ES-I3 (cell line): ENCODE measurements at regions not wholly inside any gene's neighbourhood (a gene's known extent, or its start where the extent isn't known, plus 50 kb on each side); places are given as distances from the start of the nearest gene placed in this dataset.
"Not testable (repeated sequence)": the region's sequence is repeated elsewhere in the genome, so short reads cannot be mapped to it uniquely, and the experiment has no call there.

Source experiments
- H3K36me3 ChIP-seq: 2 replicates; pipeline ENCODE4 v1.6.1; 2013; ENCODE audit warnings: mild to moderate bottlenecking, low read length, control low read depth, moderate library complexity; ENCODE audit not compliant: insufficient read depth
- H3K4me1 ChIP-seq: 2 replicates; pipeline ENCODE4 v1.6.1; 2013; ENCODE audit warnings: mild to moderate bottlenecking, control low read depth, low read length; ENCODE audit not compliant: insufficient read depth
- H3K9ac ChIP-seq: 2 replicates; pipeline ENCODE4 v1.6.1; 2013; ENCODE audit warnings: low read depth, mild to moderate bottlenecking, low read length, moderate library complexity
- H3K9me3 ChIP-seq: 2 replicates; pipeline ENCODE4 v1.6.1; 2013; ENCODE audit warnings: mild to moderate bottlenecking, low read length, moderate library complexity; ENCODE audit not compliant: control insufficient read depth, insufficient read depth

- H3K36me3 ChIP-seq = no peaks in the 10 kb centered on the region
- no peaks in the 10 kb centered on the region for H3K4me1 ChIP-seq
Observed at GRCh38 chr19:29056535-29056934, 156.4 kb downstream of the UQCRFS1 start.

GRCh38 chr19:29054886-29055675, 157.9 kb downstream of the UQCRFS1 start:
- no peaks in the 10 kb centered on the region for H3K4me1 ChIP-seq
- H3K9me3 ChIP-seq = no peaks in the 10 kb centered on the region
- no peaks in the 10 kb centered on the region for H3K36me3 ChIP-seq
- H3K9ac ChIP-seq = no peak overlapping the region

More at GRCh38 chr19:29056535-29056934, 156.4 kb downstream of the UQCRFS1 start:
- H3K9ac ChIP-seq = no peak overlapping the region
- H3K9me3 ChIP-seq = no peaks in the 10 kb centered on the region

GRCh38 chr19:29048873-29049272, 164.1 kb downstream of the UQCRFS1 start:
- no peaks in the 10 kb centered on the region for H3K36me3 ChIP-seq
- H3K4me1 ChIP-seq = no peaks in the 10 kb centered on the region
- H3K9ac ChIP-seq = no peak overlapping the region
- H3K9me3 ChIP-seq = no peaks in the 10 kb centered on the region

GRCh38 chr19:29045679-29046254, 167.2 kb downstream of the UQCRFS1 start:
- no peaks in the 10 kb centered on the region for H3K9me3 ChIP-seq
- H3K4me1 ChIP-seq = peaks cover under 1% of the 10 kb centered on the region; the same call in 1 of the 2 replicates
- no peak overlapping the region for H3K9ac ChIP-seq
- H3K36me3 ChIP-seq = no peaks in the 10 kb centered on the region

- Histone ChIP-seq H3K4me1 (peaks cover 5% of the 10 kb centered on the region; the same call in 1 of the 2 replicates), H3K9ac (no peak overlapping the region), H3K9me3 (no peaks in the 10 kb centered on the region), H3K36me3 (no peaks in the 10 kb centered on the region)
Observed at GRCh38 chr19:29044037-29044436, 168.9 kb downstream of the UQCRFS1 start.

GRCh38 chr19:29042450-29042849, 170.5 kb downstream of the UQCRFS1 start:
- peaks cover 12% of the 10 kb centered on the region for H3K4me1 ChIP-seq
- H3K9ac ChIP-seq = no peak overlapping the region
- H3K36me3 ChIP-seq = no peaks in the 10 kb centered on the region
- no peaks in the 10 kb centered on the region for H3K9me3 ChIP-seq

- no peak overlapping the region for H3K9ac ChIP-seq
- H3K36me3 ChIP-seq = no peaks in the 10 kb centered on the region
- H3K4me1 ChIP-seq = peaks cover 14% of the 10 kb centered on the region
- no peaks in the 10 kb centered on the region for H3K9me3 ChIP-seq
Observed at GRCh38 chr19:29040951-29041350, 172.0 kb downstream of the UQCRFS1 start.

GRCh38 chr19:29040292-29040691, 172.7 kb downstream of the UQCRFS1 start:
- Histone ChIP-seq H3K9ac (no peak overlapping the region), H3K36me3 (no peaks in the 10 kb centered on the region), H3K4me1 (peaks cover 14% of the 10 kb centered on the region), H3K9me3 (no peaks in the 10 kb centered on the region)

- H3K4me1 ChIP-seq = peaks cover 14% of the 10 kb centered on the region
- H3K36me3 ChIP-seq, H3K9me3 ChIP-seq, H3K9ac ChIP-seq: not testable (repeated sequence)
Observed at GRCh38 chr19:29039036-29039435, 173.9 kb downstream of the UQCRFS1 start.

- H3K9ac ChIP-seq = no peak overlapping the region
- H3K4me1 ChIP-seq = no peaks in the 10 kb centered on the region
- H3K36me3 ChIP-seq = no peaks in the 10 kb centered on the region
- H3K9me3 ChIP-seq = peaks cover 3% of the 10 kb centered on the region
Observed at GRCh38 chr19:29031216-29031615, 181.7 kb downstream of the UQCRFS1 start.

- Histone ChIP-seq H3K9me3 (peaks cover 3% of the 10 kb centered on the region), H3K4me1 (no peaks in the 10 kb centered on the region), H3K9ac (no peak overlapping the region), H3K36me3 (no peaks in the 10 kb centered on the region)
Observed at GRCh38 chr19:29029268-29029958, 183.5 kb downstream of the UQCRFS1 start.

GRCh38 chr19:29022599-29022998, 190.4 kb downstream of the UQCRFS1 start:
- no peaks in the 10 kb centered on the region for H3K4me1 ChIP-seq
- H3K9me3 ChIP-seq = no peaks in the 10 kb centered on the region
- H3K9ac ChIP-seq = no peak overlapping the region
- no peaks in the 10 kb centered on the region for H3K36me3 ChIP-seq

- Histone ChIP-seq H3K9me3 (no peaks in the 10 kb centered on the region), H3K36me3 (no peaks in the 10 kb centered on the region), H3K9ac (no peak overlapping the region), H3K4me1 (no peaks in the 10 kb centered on the region)
Observed at GRCh38 chr19:29022165-29022564, 190.8 kb downstream of the UQCRFS1 start.

- no peaks in the 10 kb centered on the region for H3K4me1 ChIP-seq
- no peaks in the 10 kb centered on the region for H3K9me3 ChIP-seq
Observed at GRCh38 chr19:29021232-29021916, 191.6 kb downstream of the UQCRFS1 start.

More at GRCh38 chr19:29021232-29021916, 191.6 kb downstream of the UQCRFS1 start:
- Histone ChIP-seq H3K9ac (no peak overlapping the region), H3K36me3 (no peaks in the 10 kb centered on the region)
